ENCODE measurements at regions not wholly inside any gene's neighbourhood (a gene's known extent, or its start where the extent isn't known, plus 50 kb on each side); places are given as distances from the start of the nearest gene placed in this dataset.

DNA sequence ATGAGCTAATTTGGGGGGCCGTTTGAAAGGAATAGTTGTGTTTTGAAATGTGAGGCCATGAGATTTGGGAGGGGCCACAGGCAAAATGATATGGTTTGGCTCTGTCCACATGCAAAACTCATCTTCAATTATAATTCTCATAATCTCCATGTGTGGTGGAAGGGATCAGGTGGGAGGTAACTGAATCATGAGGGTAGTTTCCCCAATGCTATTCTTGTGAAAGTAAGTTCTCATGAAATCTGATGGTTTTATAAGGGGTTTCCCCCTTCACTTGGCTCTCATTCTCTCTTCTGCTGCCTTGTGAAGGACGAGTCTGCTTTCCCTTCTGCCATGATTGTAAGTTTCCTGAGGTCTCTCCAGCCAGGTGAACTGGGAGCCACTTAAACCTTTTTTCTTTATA, 490.8 kb upstream of the GRM3 start:
- Histone ChIP-seq H3K27ac (no peak overlapping the region), H3K4me1 (no peaks in the 10 kb centered on the region), H3K9me3 (no peaks in the 10 kb centered on the region; the same call in 2 of the 3 replicates), H3K4me2 (no peak overlapping the region), H3K4me3 (no peak overlapping the region)
- ChIA-PET POLR2A (no interaction called here), CTCF (no interaction called here)
- DNase-seq (ENCODE audit: low read depth in 1 of 2, low spot score in 1 of 2) (no peak), ATAC-seq (no peak), FAIRE-seq (no peak)
- WGBS (ENCODE audit: missing lambda C conversion rate) = 0% methylated on average over 2 of the region's 2 CpGs
- TF ChIP-seq GATA3 (IDR thresholded peaks at IDR 0.05; ENCODE audit: borderline replicate concordance) (no peak), HEYL (CRISPR knock-in tag; IDR thresholded peaks at IDR 0.05) (no peak), ZFP36 (IDR thresholded peaks at IDR 0.05; ENCODE audit: borderline replicate concordance, partially characterized antibody) (no peak)

GRCh38 chr7:86149024-86149665, 494.6 kb upstream of the GRM3 start:
- no peak for TF ChIP-seq EHF (CRISPR knock-in tag; IDR thresholded peaks at IDR 0.05)
- no peak for TF ChIP-seq EHMT2 (IDR thresholded peaks at IDR 0.05; ENCODE audit: low read depth)
- TF ChIP-seq REST (IDR thresholded peaks at IDR 0.05) = no peak
- no peak for TF ChIP-seq ZFP36 (IDR thresholded peaks at IDR 0.05; ENCODE audit: borderline replicate concordance, partially characterized antibody)
- no peak for TF ChIP-seq CHD4 (IDR thresholded peaks at IDR 0.05; ENCODE audit: borderline replicate concordance)
- TF ChIP-seq PHF8 (IDR thresholded peaks at IDR 0.05; ENCODE audit: borderline replicate concordance, low read depth) = no peak
- TF ChIP-seq RFX5 (IDR thresholded peaks at IDR 0.05) = no peak
- TF ChIP-seq E2F6 (IDR thresholded peaks at IDR 0.05; ENCODE audit: borderline replicate concordance, low read depth) = no peak
- TF ChIP-seq, protein P1, sequence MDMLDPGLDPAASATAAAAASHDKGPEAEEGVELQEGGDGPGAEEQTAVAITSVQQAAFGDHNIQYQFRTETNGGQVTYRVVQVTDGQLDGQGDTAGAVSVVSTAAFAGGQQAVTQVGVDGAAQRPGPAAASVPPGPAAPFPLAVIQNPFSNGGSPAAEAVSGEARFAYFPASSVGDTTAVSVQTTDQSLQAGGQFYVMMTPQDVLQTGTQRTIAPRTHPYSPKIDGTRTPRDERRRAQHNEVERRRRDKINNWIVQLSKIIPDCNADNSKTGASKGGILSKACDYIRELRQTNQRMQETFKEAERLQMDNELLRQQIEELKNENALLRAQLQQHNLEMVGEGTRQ (IDR thresholded peaks at IDR 0.05) = no peak
- no peak for TF ChIP-seq RCOR1 (IDR thresholded peaks at IDR 0.05; ENCODE audit: low read depth, low read length)
- no peak for TF ChIP-seq RARB (CRISPR knock-in tag; IDR thresholded peaks at IDR 0.05)
- TF ChIP-seq RNF2 (IDR thresholded peaks at IDR 0.05; ENCODE audit: borderline replicate concordance, low read depth) = no peak
- TF ChIP-seq CHD2 (IDR thresholded peaks at IDR 0.05; ENCODE audit: low read length, partially characterized antibody) = no peak
- TF ChIP-seq MAZ (IDR thresholded peaks at IDR 0.05; ENCODE audit: borderline replicate concordance, low read depth, low read length) = no peak
- TF ChIP-seq HOXB5 (CRISPR knock-in tag; IDR thresholded peaks at IDR 0.05) = no peak
- no peak for TF ChIP-seq RAD21 (conservative IDR thresholded peaks at IDR 0.05 in 1 of 2, IDR thresholded peaks at IDR 0.05 in 1 of 2)
- TF ChIP-seq KDM1A (IDR thresholded peaks at IDR 0.05; ENCODE audit: low read depth) = no peak
- TF ChIP-seq NFE2L2 (conservative IDR thresholded peaks at IDR 0.05; ENCODE audit: low read length) = no peak
- TF ChIP-seq, protein P2, sequence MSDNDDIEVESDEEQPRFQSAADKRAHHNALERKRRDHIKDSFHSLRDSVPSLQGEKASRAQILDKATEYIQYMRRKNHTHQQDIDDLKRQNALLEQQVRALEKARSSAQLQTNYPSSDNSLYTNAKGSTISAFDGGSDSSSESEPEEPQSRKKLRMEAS (IDR thresholded peaks at IDR 0.05) = no peak
- no peak overlapping the region for H3K27ac ChIP-seq
- no peaks in the 10 kb centered on the region for H3K9me3 ChIP-seq
- WGBS (ENCODE audit: missing lambda C conversion rate) = 2% methylated on average over 4 of the region's 4 CpGs
- H3K4me1 ChIP-seq = no peaks in the 10 kb centered on the region
- H3K4me3 ChIP-seq = no peak overlapping the region
- no peak for FAIRE-seq
- no peak for ATAC-seq
- no peak for DNase-seq (ENCODE audit: low read depth in 1 of 2, low spot score in 1 of 2)
- no peak overlapping the region for H3K4me2 ChIP-seq
- CTCF ChIA-PET = no interaction called here
- POLR2A ChIA-PET = no interaction called here

Data from A549 (cell line).